Activated T-cell treated with anti-CD3 and anti-CD28 coated beads for 1 hour (primary cell): ENCODE measurements at regions not wholly inside any gene's neighbourhood (a gene's known extent, or its start where the extent isn't known, plus 50 kb on each side); places are given as distances from the start of the nearest gene placed in this dataset.
"Not testable (repeated sequence)": the region's sequence is repeated elsewhere in the genome, so short reads cannot be mapped to it uniquely, and the experiment has no call there.

Experiments used
- DNase-seq: peaks from one replicate; pipeline ENCODE4 v3.0.0-alpha.2; 2020; ENCODE audit warnings: low read depth

- no peak for DNase-seq
Measured at GRCh38 chr9:29397148-29397547, 1823.9 kb upstream of the C9orf72 start.

DNA sequence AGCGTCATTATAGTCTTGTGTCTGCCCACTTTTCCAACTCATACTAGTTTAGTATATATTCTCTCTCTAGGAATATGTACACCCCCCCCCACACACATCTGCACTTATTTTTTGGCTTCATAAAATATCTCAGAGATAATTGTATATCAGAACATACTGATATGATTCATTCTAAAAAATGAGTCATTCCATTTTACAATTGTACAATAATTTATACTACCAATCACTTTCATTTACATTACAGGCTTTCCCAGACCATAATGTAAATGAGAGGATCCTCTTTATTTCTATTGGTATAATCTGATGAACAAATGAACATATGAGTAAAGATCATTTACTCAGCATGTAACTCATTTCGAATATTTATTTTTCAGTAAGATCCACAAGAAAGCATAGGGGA lies 1842.9 kb upstream of the C9orf72 start:
- no peak for DNase-seq

DNA sequence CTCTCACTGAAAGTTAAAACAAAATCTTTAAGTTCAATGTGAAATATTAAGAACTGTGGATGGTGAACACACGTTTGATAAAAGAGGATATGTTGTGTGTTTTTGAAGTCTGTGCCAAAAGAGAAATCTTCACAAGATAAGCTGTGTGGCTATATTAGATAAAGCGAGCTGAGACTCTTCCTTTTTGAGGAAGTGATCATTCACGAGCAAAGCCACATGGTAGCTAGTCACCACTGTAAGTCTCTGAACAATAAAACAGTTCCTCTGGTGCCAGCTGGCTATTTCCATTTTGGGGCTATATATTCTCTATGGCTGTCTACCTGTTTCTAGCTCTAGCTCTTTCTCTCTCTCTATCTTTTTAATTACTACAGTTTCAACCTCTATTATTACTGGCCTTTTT lies 1849.2 kb upstream of the C9orf72 start:
- no peak for DNase-seq

- DNase-seq, result no peak
Measured at GRCh38 chr9:29432191-29432590, 1858.9 kb upstream of the C9orf72 start.

GRCh38 chr9:29432656-29433055 lies 1859.4 kb upstream of the C9orf72 start:
- not testable (repeated sequence) for DNase-seq

DNA sequence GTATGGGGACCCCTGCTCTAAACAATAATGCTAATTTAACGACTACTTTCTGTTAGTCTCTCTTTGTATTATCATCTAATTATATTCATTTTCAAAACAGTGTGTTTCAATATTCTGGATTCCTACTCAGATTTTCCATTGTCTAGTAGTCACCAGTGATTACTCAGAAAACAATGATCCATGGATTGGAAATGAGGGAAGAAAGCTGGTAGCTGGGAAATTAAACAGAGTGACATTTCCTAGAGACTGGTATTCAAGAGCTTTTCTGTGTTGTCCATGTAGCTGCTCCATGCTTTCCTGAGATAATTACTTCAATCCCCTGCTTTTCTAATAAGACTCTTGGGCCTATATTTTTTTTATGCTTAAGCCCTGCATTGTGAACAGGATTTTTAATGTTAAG lies 1862.1 kb upstream of the C9orf72 start:
- DNase-seq, result no peak

DNA sequence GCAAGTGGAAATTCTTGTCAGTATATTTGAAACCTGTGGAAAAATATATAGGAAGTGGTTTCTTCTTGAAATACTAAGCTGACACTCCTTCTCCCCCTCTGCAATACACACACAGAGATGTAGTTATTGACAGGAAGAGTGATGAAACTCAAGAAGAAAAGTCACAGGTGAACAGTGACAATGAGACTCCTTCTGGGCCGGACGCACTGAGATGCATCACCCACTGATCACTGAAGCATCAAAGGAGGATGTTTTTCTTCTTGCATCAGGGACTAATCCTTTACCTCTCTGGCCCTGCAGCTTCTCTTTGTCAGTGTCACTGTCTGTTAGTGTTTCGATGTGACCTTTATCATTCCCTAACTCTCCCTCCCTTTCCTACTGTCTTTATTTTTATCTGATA lies 1864.2 kb upstream of the C9orf72 start:
- DNase-seq, result no peak

- DNase-seq, result no peak
Measured at GRCh38 chr9:29439961-29440360, 1866.7 kb upstream of the C9orf72 start.

- DNase-seq, result no peak
Measured at GRCh38 chr9:29440449-29440848, 1867.2 kb upstream of the C9orf72 start.

- no peak for DNase-seq
Measured at GRCh38 chr9:29445751-29446150, 1872.5 kb upstream of the C9orf72 start.

- no peak for DNase-seq
Measured at GRCh38 chr9:29449306-29449705, 1876.0 kb upstream of the C9orf72 start.

DNA sequence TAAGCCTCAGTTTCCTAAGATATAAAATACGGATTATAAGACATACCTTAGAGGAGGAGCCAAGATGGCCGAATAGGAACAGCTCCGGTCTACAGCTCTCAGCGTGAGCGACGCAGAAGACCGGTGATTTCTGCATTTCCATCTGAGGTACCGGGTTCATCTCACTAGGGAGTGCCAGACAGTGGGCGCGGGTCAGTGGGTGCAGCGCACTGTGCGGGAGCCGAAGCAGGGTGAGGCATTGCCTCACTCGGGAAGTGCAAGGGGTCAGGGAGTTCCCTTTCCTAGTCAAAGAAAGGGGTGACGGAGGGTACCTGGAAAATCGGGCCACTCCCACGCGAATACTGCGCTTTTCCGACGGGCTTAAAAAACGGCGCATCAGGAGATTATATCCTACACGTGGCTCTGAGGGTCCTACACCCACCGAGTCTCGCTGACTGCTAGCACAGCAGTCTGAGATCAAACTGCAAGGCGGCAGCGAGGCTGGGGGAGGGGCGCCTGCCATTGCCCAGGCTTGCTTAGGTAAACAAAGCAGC lies 1877.1 kb upstream of the C9orf72 start:
- not testable (repeated sequence) for DNase-seq

- no peak for DNase-seq
Measured at GRCh38 chr9:29456940-29457339, 1883.7 kb upstream of the C9orf72 start.

DNA sequence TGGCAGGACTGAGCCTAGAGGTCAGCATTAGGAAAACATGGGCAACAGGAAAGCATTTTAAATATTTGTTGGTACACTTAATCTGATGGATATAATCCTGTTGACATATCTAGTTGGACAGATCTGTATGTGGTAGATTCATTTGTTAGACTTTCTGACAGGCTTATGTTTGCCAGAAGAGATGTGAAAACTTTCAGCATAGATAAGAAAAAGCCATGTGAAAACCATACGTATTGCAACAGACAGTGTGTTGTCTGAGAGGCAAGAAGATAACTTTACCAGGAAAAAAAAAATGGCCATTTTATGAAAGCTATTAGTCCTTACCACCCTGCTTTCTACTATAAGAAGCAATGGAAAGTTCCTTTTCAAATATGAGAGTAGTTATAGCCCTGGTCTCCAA lies 1902.2 kb upstream of the C9orf72 start:
- DNase-seq, result no peak

DNA sequence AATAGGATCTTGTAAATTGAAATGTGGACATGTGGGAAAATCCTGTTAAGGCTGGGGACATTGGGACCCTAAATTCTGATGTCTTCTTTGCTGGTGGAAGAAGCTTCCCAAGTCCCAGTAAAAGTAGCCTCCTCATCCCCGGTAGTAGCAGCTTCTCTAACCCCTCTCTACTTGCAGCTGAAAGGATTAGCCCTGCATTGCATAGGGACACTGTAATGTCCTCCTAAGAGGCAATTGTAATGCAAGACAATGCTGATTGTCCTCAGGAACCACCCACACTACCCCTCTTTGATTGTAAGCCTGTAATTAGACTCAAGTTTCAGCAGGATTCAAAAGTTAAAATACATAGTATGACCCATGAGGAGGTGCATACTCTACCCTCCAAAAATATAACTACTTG lies 1938.4 kb upstream of the C9orf72 start:
- DNase-seq, result no peak

GRCh38 chr9:29514336-29514735 lies 1941.1 kb upstream of the C9orf72 start:
- no peak for DNase-seq

DNA sequence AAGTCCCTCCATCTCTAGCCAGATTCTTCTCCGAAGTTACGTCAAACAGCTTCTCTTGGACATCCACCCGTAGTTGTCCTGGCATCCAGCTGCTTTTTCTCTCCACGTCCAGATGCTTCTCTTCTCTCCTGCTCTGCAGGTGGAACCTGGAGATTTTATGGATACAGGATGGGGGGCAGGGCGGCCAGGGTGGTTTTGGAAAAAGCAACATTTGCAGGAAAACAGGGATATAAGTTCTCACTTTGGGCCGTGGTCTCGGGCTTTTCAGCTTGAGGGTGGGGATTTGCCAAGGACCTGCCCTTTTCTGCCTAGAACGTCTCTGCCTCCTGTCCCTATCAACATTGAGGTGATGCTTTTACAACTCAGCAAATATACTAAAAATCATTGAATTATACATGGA lies 1941.6 kb upstream of the C9orf72 start:
- no peak for DNase-seq

- DNase-seq, result no peak
Measured at GRCh38 chr9:29548436-29548835, 1975.2 kb upstream of the C9orf72 start.

GRCh38 chr9:29555502-29555901 lies 1982.2 kb upstream of the C9orf72 start:
- no peak for DNase-seq

DNA sequence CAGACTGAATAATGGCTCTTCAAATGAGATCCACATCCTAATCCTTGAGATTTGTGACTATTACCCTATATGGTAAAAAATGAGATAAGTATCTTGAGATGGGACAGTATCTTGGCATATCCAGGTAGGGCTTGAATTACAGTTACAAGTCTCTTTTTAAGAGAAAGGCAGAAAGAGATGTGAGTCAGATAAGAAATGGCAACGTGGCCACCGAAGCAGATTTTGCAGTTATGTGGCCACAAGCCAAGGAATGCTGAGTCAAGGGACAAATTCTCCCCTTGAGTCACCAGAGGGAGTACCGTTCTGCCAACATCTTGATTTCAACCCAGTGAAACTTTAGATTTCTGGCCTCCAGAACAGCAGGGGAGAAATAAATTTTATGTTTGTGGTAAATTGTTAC lies 1983.0 kb upstream of the C9orf72 start:
- no peak for DNase-seq

DNA sequence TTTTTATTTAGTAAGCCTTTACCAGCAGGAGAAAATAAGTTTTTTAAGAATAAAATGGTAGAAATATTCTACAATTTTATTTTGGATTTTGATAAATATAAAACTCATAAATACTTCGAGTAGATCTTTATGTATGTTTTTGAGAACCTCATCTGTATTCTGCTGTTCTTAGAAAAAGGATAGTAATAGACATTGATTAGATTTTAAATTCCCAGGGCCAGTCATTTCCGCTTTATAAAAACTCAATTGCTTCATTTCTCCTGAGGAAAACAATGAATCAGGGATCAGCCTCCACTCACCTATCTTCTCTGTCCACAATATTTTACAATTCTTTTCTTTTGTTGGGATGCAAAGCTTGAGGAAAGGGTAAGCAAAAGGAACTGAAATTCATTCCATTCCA lies 1983.5 kb upstream of the C9orf72 start:
- DNase-seq, result no peak

DNA sequence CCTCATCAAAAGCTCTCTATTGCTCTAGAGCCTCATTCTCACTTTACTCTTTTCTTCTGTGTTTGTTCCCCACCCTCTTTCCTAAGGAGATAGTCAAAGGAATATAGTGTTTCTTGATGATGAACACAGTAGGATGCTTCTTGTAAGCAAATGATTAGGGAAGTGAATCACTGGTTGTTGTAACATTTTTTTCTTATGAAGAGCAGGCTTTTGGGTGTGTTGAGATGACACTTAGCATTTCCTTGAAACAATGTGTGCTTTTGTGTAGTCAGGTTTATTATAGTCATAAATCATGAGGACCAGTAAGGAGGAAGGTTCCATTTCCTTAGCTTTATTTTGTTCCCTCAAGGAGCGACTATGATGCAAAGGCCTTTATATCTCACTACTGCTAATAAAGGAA lies 1991.3 kb upstream of the C9orf72 start:
- no peak for DNase-seq

GRCh38 chr9:29575219-29575618 lies 2001.9 kb upstream of the C9orf72 start:
- no peak for DNase-seq

- no peak for DNase-seq
Measured at GRCh38 chr9:29588361-29588760, 2015.1 kb upstream of the C9orf72 start.

GRCh38 chr9:29609282-29609681 lies 2036.0 kb upstream of the C9orf72 start:
- DNase-seq, result no peak
